NCI-H2029 treated with DMSO at 0.1 percent for 48 hours (cell line): ENCODE measurements at regions not wholly inside any gene's neighbourhood (a gene's known extent, or its start where the extent isn't known, plus 50 kb on each side); places are given as distances from the start of the nearest gene placed in this dataset.

Experiments used
- DNase-seq: peaks from one replicate; lab custom pipeline; 2025; lab: John Stamatoyannopoulos, UW

DNA sequence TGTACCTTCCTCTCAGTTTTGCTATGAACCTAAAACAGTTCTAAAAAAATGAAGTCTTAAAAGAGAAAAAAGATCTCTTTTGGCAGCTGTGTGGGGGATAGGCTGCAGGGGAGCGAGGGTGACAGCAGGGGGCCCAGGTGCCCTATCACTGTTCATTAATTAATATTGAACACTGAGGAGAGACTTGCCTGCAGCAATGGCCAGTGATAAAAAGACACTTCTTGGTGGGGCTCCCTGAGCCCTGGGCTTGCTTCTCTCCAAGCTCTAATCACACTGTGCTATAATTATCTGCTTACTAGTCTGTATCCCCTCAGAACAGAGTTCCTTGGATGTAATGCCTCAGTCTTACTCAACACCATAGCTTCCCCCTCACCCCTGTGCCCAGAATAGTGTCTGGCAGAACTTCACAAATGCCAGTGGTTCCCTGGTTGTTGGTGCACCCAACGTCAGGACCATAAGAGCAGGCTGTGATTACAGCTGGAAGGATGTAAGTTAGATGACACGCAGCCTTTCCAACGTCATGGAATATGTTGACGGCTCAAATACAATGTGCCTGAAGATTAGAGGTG, 52.0 kb upstream of the IRX6 start:
- DNase-seq = no peak

DNA sequence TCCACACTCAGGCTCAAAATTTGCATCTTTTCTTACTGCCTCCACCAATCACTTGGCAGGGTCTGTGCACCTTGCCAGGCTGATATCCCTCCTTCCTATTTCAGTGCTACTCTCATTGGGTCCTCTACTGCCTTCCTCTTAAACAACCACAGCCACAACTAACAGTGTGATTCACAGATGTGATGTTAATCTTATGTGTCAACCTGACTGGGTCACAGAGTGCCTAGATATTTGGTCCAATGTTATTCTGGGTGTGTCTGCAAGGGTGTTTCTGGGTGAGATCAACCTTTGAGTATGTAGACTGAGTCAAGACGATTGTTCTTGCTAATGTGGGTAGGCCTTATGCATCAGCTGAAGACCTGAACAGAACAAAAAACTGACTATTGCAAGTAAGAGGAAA, 51.3 kb upstream of the IRX6 start:
- DNase-seq = no peak

DNA sequence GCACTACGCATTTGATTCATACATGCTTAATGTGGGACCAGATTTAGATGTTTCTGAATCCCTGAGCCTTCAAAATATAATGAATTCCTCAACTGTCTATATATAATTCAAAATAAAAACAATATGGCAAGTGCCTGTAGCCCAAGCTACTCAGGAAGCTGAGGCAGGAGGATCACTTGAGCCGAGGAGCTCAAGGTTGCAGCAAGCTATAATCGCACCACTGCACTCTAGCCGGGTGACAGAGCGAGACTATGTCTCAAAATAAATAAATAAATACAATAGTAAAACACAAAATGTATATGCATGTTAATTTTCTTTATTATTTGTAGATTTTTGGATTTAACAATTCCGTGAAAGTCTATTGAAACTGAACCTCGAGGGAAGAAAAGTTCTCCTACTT, 50.6 kb upstream of the IRX6 start:
- DNase-seq = no peak

DNA sequence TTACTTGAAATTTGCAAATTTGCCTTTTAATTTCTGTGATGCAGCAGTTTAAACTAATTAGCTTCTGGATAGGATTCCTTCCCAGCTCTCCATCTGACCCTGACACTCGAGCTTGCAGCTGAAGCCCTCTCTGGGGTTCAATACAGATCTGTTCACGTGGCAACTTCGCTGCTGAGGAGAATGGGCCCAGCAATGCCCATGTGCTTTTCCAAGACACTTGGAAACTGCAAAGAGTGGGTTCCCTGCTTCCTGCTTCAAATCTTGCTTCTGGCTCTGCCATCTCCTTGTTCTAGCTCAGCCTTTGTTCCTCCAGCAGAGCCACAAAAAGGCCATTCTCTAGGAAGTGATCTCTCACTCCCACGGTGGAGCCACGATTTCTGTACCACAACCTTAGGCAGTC, 50.0 kb upstream of the IRX6 start:
- DNase-seq = no peak
